GM18873 (cell line): ENCODE measurements at regions not wholly inside any gene's neighbourhood (a gene's known extent, or its start where the extent isn't known, plus 50 kb on each side); places are given as distances from the start of the nearest gene placed in this dataset.

Experiments
- ATAC-seq: cut with Tn5 transposase; IDR thresholded peaks from one replicate; pipeline ENCODE4 v1.9.1; 2021; ENCODE audit warnings: mild to moderate bottlenecking, moderate library complexity, moderate number of reproducible peaks; ENCODE audit not compliant: unreplicated experiment, low FRiP score

GRCh38 chr18:57920036-57920435 lies 116.9 kb upstream of the ATP8B1 start:
- no peak for ATAC-seq

DNA sequence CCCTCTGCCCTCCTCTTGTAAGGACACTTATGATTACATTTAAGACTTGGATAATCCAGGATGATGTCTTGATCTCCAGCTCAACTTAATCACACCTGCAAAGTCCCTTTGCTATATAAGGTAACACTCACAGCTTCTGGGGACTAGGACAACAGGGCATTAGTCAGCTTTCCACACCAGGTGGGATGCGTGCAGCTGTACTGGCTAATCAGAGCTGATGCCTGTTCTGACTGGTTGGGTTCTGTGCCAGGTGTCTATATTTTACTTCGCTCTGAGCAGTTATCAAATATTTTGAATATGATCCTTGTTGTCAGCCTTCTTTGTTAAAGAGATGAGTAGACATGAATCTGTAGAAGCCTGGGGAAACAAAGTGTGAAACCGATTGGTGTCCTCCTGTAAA lies 115.5 kb upstream of the ATP8B1 start:
- no peak for ATAC-seq

DNA sequence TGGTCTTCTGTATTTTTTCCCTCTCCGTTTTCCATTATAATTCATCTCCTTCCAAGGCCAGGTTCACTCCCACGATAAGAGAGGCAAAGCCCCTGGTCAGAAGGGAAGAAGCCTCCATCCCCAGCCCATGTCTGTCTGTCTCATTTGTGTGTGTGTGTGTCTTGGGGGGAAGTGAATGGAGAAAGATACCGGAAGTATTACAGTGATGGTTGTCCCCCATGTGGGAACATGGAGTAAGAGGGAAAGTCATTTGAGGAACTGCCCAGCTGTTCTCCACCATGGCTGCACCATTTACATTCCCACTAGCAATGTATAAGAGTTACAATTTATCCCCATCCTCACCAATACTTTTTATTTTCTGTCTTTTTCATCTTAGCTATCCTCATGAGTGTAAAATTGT lies 113.6 kb upstream of the ATP8B1 start:
- ATAC-seq: no peak

GRCh38 chr18:57915865-57916582 lies 112.9 kb upstream of the ATP8B1 start:
- ATAC-seq: no peak

DNA sequence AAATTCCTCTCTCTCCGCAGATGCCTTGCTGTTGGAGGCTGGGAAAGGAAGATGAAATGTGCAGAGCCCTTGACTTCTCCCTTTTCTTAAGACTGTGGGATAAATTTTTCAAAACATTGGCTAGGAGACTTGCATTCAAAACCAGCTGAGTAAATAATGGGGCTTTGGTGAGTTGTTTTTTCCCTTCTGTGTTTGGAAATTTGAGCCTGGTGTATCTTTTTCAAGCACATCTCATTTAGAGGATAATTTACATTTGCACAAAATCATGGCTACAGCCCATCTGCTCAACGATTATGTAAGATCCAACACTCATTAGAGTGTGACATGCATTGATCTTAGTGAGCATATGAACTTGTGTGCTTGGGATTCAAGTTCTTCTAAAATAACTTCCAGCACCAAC lies 112.1 kb upstream of the ATP8B1 start:
- ATAC-seq: no peak

GRCh38 chr18:57913686-57914085 lies 110.6 kb upstream of the ATP8B1 start:
- no peak for ATAC-seq

DNA sequence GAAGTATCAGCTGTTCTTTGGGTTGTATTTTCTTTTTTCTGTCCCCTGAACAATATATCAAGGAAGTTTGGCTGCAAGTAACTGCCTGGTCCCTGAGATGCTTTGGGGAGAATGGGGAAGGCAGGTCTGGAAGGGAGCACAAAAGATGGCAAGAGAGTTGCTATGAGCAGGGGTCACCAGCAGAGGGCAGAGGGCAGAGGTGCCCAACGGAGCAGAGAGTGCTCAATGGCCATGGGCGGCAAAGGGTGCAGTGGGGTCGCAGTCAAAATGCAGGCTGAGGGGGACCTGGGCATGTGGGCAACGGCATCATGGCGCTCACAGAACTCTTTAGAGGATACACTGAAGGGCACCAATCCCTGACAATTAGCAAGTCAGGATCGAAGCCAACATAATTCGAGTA lies 107.7 kb upstream of the ATP8B1 start:
- ATAC-seq: no peak

DNA sequence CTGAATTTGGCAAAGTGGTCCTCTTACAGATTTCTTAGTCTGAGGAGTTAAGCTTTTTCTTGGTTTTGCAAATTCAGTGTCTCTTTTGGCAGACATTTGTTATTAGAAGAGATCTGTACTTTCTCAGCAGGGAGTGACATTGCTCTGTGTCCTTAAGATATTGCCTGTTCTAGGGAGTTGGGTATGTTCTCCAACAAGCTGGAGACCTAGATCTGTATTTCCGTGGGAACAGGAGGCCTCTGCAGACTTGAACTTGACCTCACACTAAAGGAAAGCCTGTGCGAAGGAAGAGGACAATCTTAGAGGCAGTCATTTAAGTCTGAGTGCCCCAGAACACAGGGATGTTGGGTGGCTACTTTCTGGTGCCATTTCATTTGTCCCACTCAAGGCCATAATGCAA lies 107.0 kb upstream of the ATP8B1 start:
- ATAC-seq: no peak

DNA sequence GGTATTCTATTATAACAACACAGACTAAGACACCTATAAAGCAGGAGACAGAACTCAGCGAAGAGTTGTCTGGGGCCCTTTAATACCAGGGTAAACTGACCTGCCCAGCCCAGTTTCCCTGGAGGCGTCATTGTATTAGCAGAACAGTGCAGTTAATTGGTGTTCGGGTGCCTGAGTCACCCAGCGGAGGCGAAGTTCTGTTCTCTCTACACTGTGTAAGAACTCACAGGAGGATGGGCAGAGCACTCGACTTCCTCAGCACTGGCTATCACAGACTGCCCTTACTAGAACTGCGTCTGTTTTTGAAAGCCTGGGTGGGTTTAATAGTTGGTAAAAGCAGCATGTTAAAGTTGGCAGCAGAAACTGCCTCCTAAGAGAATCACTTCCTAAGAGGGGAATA lies 106.5 kb upstream of the ATP8B1 start:
- ATAC-seq: no peak

DNA sequence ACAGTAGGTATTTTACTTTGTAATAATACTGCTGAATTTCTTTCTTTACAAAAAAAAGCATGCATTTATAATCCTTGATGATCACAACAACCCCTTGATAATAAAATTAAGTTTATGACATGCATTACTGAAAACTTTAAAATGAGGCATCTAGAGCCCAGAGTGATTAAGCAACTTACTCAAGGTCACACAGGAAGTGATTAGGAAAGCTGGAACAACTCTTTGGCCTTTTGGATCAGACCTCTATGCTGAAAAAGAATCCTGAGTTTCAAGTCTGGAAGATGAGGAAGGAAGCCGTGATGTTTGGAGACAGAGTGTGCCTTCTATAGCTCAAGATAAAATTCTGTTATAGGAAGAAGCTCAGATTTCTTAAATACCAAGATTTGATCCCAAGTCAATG lies 105.0 kb upstream of the ATP8B1 start:
- no peak for ATAC-seq

DNA sequence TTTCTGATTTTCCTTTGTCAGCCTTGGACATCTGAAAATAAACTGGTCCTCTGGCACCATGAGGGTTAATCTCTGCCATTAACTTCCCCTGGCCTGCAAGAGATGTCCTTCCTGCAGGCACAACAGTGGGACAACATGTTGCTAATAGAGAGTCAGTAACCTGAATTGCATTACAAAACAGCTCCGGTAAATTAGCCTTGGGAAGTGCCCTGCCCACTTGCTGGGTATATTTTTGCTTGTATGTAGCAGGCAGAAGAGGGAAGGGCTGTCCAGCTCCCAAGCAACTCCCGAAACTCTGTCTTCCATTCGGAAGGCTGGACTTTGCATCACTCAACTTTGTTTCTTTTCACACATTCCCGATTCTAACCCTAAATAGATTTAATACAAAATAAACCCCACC lies 104.4 kb upstream of the ATP8B1 start:
- no peak for ATAC-seq

GRCh38 chr18:57906852-57907251 lies 103.7 kb upstream of the ATP8B1 start:
- ATAC-seq: no peak

- ATAC-seq: no peak
Measured at GRCh38 chr18:57904535-57904934, 101.4 kb upstream of the ATP8B1 start.

DNA sequence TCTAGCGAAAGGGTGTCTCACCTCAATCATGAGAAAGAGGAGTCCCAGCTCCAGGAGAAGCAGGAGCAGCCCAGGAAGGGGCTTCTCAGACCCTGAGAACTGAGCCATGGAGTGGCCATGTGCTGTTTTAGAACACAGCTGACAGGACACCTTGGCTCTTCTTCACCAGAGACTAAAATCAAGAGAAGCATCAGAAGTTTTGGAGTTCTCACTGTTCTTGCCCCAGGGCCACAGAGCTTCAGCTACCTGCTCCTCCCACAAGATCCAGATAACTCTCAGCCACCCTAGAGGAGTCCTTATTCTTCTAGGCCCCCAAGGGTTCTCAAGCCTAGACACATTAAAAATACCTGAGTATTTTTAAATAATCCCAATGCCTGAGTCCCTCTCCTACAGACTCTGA lies 99.6 kb upstream of the ATP8B1 start:
- no peak for ATAC-seq

GRCh38 chr18:57901825-57902589 lies 98.9 kb upstream of the ATP8B1 start:
- no peak for ATAC-seq

- ATAC-seq: no peak
Measured at GRCh38 chr18:57900906-57901435, 97.9 kb upstream of the ATP8B1 start.

DNA sequence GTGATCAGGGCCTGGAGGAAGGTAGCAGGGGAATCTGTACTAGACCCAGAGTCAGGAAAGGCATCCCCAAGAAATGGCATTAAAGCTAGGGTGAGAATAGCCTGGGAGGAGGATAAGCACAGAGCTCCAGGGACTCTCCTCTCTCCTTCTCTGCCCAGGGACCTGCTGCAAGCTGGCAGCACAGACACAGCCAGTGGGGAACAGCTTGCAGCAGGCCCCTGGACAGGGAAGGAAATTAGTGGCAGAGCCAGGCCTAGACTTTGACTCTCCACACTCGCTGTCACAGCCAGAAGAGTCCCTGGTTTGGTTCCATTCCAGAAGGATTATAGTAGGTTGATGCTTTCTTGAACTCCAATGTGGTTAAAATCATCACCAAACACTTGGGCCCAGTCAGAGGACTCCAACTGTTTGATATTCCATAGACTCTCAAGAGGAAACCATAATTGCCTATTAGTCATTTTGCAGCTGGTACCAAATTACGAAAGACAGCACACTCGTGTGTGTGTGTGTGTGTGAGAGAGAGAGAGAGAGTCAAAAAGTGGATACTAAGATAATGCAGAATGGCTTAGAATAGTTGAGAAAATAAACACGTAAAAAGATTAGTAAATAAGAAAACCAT lies 95.5 kb upstream of the ATP8B1 start:
- no peak for ATAC-seq

GRCh38 chr18:57895182-57895581 lies 92.1 kb upstream of the ATP8B1 start:
- no peak for ATAC-seq

- no peak for ATAC-seq
Measured at GRCh38 chr18:57891707-57892391, 88.7 kb upstream of the ATP8B1 start.

DNA sequence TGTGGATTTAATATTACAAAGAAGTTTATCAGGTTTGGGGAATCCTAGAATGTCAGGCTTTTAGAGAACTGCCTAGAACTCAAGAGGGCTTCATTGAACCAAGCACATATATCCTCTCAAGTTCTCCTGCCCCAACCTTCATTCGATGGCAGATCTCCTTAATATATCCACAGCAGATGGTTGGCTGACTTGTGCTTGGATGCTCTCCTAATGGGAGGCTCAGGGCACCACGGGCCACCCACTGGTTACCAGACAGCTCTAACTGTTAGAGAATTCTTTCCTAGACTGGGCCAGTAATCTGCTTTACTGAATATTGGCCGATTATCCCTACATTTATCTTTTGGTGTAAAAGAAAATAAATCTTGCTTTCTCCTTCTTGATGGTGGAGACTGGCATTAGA lies 87.2 kb upstream of the ATP8B1 start:
- ATAC-seq: no peak

DNA sequence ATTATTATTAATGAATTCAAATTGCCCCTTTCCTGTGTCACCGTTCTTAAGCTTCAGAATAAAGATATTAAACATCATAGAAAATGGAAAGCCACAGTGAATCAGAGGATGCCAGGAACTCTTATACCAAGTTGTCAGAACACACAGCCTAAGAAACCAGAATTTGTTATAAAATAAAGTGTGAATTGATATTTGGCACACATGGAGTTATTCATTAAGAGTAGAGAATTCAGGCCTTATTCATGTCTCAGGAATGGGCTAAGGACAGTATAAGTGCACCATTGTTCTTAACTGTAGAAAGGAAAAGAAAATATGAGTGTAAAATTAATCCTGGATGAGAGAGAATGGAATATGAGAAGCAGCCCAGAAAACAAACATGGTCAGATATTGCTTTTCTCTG lies 86.7 kb upstream of the ATP8B1 start:
- no peak for ATAC-seq
